HG02610 (cell line): ENCODE measurements at regions not wholly inside any gene's neighbourhood (a gene's known extent, or its start where the extent isn't known, plus 50 kb on each side); places are given as distances from the start of the nearest gene placed in this dataset.
A peak's percentile ranks its signal among the peaks of the same experiment; 100 is the strongest.

Experiments used
- ATAC-seq: cut with Tn5 transposase; IDR thresholded peaks from one replicate; pipeline ENCODE4 v1.9.1; 2021; ENCODE audit warnings: mild to moderate bottlenecking, moderate library complexity; ENCODE audit not compliant: unreplicated experiment

DNA sequence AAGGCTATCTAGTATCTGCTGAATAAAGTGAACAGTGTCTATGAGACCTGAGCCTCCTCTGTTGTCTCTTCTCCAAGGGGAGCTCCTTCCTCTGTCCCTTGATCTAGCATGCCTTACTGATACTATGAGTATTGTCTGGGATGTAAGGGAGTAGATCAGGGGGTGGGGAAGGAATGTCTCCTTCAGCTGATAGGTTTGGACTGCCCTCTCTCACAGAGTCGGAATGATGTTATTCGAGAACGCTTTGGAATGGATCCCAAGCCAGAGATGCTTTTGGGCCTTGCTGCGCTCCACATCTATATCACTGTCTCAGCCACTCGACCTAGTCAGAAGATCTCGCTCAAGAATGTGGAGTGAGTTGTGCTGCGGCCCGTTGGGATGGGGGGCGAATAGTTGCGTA is 68.3 kb upstream of the PRPS1 start:
- ATAC-seq, result no peak

DNA sequence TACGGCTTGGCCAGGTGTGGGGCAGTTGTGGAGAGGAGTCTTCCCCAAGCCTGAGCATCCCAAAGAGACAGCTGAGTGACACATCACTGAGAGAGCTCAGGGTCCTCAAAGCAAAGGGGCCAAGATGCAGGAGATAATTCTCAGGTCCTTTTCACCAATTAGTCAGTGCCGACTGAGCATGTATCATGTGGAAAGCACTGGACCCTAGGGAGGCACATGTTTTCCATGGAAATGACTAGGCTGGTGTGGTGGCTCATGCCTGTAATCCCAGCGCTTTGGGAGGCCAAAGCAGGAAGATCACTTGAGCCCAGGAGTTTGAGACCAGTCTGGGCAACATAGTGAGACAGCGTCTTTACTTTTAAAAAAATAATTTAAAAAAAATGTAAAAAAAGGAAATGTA is 67.3 kb upstream of the PRPS1 start:
- ATAC-seq, result no peak

- no peak for ATAC-seq
Measured at GRCh38 chrX:107561468-107562215, 66.7 kb upstream of the PRPS1 start.

GRCh38 chrX:107562482-107562881 is 65.8 kb upstream of the PRPS1 start:
- ATAC-seq, result no peak

GRCh38 chrX:107563824-107564223 is 64.5 kb upstream of the PRPS1 start:
- no peak for ATAC-seq

GRCh38 chrX:107565015-107565414 is 63.3 kb upstream of the PRPS1 start:
- no peak for ATAC-seq

- no peak for ATAC-seq
Measured at GRCh38 chrX:107565931-107566603, 62.2 kb upstream of the PRPS1 start.

DNA sequence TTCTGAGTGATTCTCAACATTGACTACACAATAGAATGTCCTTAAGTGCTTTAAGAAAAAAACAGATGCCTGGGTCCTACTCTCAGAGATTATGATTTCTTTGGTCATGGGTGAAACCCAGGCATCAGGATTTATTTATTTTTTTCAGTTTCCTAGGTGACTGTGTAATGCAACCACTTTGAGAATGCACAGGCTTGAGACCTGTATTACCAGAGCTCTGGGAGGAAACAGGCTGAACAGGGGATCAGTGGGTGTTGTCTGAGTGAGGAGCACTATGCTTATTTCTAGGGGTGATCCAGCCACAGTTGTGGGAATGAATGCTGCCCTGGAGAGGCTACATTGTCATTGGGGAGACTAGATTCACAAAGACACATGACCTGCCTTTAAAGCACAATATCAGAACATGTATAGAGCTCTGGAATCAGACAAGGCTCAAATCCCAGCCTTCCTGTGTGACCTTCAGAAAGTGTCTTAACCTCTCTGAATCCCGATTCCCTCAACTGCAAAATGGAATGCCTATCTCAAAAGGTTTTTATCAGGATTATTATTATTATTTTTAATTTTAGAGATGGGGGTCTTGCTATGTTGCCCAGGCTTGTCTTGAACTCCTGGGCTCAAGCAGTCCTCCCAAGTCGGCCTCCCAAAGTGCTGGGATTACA is 61.6 kb upstream of the PRPS1 start:
- no peak for ATAC-seq

GRCh38 chrX:107567370-107567769 is 60.9 kb upstream of the PRPS1 start:
- ATAC-seq, result no peak

DNA sequence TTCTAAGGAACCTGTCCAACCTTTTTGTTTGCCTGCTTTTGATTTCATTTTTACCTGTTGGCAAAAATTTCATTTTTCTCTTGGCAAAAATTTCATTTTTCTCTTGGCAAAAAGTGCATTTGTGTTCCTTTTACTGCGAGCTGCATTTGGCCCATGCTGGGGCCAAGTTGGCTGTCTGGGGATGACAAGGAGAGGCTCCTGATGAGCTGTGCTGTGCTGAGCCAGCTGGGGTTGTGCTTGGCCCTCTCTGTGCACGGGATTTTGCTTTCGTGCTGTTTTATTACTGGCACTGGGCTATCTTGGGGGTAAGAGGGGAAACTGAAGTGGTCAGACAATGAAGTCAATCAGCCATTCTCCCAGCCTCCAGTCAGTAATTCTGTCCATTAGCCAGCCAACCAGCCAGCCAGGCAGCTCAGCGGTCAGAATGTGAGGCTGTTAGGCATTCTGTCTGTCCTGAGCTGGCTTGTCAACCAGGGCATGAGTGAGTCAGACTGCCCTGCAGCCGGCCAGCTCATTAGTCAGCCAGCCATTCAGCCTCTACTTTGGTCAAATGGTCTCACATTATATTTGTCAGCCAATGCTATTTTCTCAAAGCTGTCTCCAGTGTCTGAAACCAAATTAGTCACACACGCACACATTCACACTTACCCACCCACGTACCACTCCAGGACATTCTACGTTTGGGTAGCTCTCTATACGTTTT is 56.9 kb upstream of the PRPS1 start:
- no peak for ATAC-seq

- no peak for ATAC-seq
Measured at GRCh38 chrX:107573016-107573415, 55.3 kb upstream of the PRPS1 start.

GRCh38 chrX:107574054-107574683 is 54.1 kb upstream of the PRPS1 start:
- ATAC-seq, result no peak

DNA sequence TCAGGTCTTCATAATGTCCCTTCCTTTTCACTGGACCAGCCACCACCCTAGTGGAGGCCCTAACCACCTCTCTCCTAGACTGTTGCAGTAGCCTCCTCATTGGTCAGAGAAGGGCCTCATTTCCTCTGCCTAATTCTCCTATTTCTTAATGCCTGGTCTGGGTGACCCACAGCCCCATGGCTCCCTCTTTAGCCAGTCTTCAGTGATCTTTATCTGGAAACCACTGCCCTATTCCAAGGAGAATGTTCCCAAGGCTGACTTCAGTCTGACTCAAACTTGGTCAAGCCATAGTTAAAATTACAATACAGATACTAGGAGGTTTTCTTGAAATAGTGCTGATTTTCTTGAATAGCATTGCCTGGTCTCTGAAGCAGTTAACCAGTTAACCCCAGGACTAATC is 53.6 kb upstream of the PRPS1 start:
- ATAC-seq, result no peak

GRCh38 chrX:107576392-107576791 is 51.9 kb upstream of the PRPS1 start:
- ATAC-seq, result no peak

DNA sequence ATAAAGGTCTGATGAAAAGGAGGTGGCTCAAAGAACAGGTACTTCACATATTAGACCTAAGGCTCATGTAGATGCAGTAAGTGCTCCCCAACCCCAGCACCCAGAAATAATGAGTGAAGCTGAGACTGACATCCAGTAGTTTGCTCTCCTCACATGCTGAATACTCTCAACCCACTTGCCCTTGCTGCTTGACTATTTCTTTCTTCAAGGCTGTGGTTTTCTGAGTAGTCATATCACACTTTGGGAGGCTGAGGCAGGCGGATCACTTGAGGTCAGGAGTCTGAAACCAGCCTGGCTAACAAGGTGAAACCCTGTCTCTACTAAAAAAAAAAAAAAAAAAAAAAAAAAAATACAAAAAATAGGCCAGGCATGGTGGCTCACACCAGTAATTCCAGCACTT is 51.5 kb upstream of the PRPS1 start:
- peak; percentile 85 for ATAC-seq

GRCh38 chrX:107577933-107578332 is 50.4 kb upstream of the PRPS1 start:
- no peak for ATAC-seq
